GM13976 (cell line): ENCODE measurements at regions not wholly inside any gene's neighbourhood (a gene's known extent, or its start where the extent isn't known, plus 50 kb on each side); places are given as distances from the start of the nearest gene placed in this dataset.

Experiments
- DNase-seq: peaks from one replicate; pipeline ENCODE4 v3.0.0; 2012; ENCODE audit warnings: low spot score
- CTCF ChIP-seq: IDR thresholded peaks from 2 replicates; pipeline ENCODE4 v1.5.1; 2012; ENCODE audit warnings: borderline replicate concordance, mild to moderate bottlenecking; ENCODE audit not compliant: insufficient read depth; ENCODE audit errors: extremely low read depth, missing control alignments, control extremely low read depth
- in situ Hi-C: fragments of 300-500 bp; cut with MboI; formaldehyde crosslinking; loops from one replicate; pipeline ENCODE4 v1.12.0; 2022; ENCODE audit warnings: low sequenced_read_pairs, mixed read lengths, inconsistent platforms; ENCODE audit not compliant: unreplicated experiment

- in situ Hi-C loops = no loop called here
- no peak for TF ChIP-seq CTCF
- DNase-seq = no peak
Measured at GRCh38 chr1:48120621-48121020, 101.9 kb upstream of the SLC5A9 start.

GRCh38 chr1:48115835-48116234 lies 106.7 kb upstream of the SLC5A9 start:
- in situ Hi-C loops = no loop called here
- TF ChIP-seq CTCF = no peak
- DNase-seq = no peak

- TF ChIP-seq CTCF = no peak
- no peak for DNase-seq
- in situ Hi-C loops = no loop called here
Measured at GRCh38 chr1:48114596-48115382, 107.7 kb upstream of the SLC5A9 start.

GRCh38 chr1:48109390-48110013 lies 112.3 kb upstream of the TRABD2B start:
- in situ Hi-C loops = loop anchor here (5.0 kb wide), 1 partner anchor 93 kb away; no protein-coding TSS in a partner anchor
- peak; percentile 46 for TF ChIP-seq CTCF
- DNase-seq = no peak

- no peak for DNase-seq
- TF ChIP-seq CTCF = no peak
- in situ Hi-C loops = loop anchor here (5.0 kb wide), 1 partner anchor 95 kb away; no protein-coding TSS in a partner anchor
Measured at GRCh38 chr1:48107516-48107915, 110.3 kb upstream of the TRABD2B start.

GRCh38 chr1:48106049-48106448 lies 108.9 kb upstream of the TRABD2B start:
- no peak for TF ChIP-seq CTCF
- in situ Hi-C loops = loop anchor here (5.0 kb wide), 1 partner anchor 96 kb away; no protein-coding TSS in a partner anchor
- no peak for DNase-seq
